Esophagus mucosa (tissue), 1 donor: ENCODE measurements at regions not wholly inside any gene's neighbourhood (a gene's known extent, or its start where the extent isn't known, plus 50 kb on each side); places are given as distances from the start of the nearest gene placed in this dataset.
"Not testable (repeated sequence)": the region's sequence is repeated elsewhere in the genome, so short reads cannot be mapped to it uniquely, and the experiment has no call there.

Source experiments
- ATAC-seq: fragments of 200-7000 bp; cut with Tn5 transposase; one replicate; pipeline ENCODE4 v1.9.1; 2020
- donor health status: DM: yes; HTN: yes; CAD: no.

DNA sequence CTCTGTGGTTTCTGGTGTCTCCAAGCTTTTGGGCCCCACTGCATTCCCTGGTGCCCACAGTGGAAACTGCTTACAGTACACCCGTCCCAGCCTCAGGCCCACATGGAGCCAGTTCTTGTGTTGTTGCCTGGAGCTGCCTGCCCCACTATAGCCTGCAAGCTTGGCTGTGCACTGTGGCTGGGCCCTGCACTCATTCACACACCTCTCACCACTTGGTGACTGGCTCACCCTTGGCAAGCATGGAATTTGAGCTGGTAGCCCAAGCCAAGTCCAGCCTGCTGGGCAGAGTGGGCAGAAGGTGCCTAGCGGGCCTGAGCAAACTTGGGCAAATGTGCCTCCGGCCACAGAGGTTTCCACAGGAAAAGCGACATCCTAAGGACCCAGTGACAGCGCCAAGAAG, 472.3 kb downstream of the MMUT start:
- no peak for ATAC-seq

DNA sequence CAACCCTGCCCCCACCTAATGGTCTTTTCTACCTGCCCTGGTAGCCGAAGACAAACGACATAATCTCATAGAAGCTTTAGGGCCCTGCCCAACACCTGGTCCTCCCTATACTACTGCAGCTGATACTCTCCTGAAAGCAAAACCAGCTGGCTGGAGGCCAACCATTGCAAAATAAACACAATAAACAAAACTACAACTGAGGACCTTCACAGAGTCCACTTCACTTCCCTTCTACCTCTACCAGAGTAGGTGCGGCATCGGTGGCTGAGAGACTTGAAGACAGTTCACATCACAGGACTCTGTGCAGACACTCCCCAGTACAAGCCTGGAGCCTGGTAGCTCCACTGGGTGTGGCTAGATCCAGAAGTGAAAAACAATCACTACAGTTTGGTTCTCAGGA, 476.2 kb downstream of the MMUT start:
- no peak for ATAC-seq

DNA sequence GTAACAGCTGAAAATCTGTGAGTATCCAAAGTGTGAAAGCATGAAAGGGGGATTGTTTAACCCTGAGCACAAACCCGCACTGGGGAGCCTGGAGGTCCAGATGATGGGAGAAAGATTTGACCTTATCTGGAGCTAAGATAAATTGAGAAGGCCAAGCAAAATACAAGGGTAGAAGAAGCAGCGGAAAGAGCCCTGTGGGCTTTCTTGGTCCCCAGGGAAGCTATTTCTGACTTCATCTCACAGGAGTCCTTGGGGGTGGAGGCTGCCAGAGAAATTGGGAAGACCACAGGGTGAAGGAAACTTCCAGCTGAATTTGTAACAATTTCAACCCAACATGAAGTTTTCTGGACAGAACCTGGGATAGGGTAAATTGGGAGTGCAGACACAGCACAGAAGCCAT, 476.9 kb downstream of the MMUT start:
- ATAC-seq, result no peak

DNA sequence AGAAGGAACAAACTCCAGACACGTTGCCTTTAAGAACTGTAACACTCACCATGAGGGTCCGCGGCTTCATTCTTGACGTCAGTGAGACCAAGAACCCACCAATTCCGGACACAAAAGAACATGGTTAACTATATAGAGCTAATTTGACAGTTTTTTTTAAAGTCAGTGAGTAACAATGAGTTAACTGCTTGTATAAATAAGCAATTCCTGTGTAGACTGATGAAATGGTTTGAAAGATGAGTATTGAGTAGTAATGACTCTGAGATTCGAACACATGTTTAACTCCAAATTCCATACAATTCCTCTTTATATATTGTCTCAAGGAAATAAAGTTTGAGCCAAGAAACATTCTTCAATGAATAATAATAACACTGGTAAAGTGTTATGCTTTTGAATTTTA, 478.0 kb downstream of the MMUT start:
- no peak for ATAC-seq

DNA sequence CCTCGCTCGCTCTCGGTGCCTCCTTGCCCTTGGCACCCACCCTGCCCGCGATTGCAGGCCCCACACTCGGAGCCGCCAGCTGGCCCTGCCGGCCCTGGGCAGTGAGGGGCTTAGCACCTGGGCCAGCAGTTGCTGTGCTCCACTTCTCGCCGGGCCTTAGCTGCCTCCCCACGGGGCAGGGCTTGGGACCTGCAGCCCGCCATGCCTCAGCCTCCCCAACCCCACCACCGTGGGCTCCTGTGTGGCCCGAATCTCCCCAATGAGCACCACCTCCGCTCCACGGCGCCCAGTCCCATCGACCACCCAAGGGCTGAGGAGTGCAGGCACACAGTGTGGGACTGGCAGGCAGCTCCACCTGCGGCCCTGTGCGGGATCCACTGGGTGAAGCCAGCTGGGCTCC, 479.1 kb downstream of the MMUT start:
- not testable (repeated sequence) for ATAC-seq

DNA sequence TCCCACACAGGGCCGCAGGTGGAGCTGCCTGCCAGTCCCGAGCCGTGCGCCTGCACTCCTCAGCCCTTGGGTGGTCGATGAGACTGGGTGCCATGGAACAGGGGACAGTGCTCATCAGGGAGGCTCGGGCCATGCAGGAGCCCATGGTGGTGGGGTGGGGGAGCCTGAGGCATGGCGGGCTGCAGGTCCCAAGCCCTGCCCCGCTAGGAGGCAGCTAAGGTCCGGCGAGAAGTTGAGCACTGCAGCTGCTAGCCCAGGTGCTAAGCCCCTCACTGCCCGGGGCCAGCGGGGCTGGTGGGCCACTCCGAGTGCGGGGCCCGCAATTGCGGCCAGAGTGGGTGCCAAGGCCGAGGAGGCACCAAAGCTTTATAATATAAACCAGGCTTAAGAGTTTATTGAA, 479.7 kb downstream of the MMUT start:
- ATAC-seq, result no peak

DNA sequence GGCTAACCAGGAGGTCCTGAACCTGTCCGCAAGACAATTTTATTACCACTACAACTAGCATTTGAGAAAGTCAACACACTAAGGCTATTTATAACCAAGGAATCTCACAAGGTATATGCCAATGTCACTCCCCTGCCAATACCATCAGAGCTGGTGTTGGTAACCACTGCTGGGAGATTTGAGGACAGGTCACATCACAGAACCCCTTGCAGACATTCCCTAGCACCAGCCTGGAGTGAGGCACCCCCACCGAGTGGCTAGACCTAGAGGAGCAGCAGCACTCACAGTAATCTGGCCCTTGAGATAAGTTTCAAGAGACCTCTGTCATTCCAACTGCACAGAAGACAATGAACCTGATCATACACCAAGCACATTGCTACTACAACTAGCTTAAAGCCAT, 483.2 kb downstream of the MMUT start:
- no peak for ATAC-seq

DNA sequence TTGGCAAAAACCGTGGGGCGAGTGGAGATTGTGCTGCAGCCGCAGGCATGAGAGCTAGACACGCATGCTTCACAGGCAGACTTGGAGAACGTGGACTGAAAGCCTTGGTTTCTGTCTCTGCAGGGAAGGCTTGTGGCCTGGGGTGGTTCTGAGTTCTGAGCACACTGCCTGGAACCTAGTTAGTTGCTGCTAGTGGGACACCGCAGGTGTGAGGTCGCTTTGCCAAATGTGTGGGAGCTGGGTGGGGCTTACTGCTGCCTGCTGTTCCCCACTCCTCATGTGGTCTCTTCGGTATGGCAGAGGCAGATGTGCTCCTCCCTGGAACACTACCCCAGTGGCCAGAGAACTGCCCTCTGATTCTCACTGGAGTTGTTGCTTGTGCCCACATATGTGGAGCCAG, 484.0 kb downstream of the MMUT start:
- ATAC-seq, result no peak

DNA sequence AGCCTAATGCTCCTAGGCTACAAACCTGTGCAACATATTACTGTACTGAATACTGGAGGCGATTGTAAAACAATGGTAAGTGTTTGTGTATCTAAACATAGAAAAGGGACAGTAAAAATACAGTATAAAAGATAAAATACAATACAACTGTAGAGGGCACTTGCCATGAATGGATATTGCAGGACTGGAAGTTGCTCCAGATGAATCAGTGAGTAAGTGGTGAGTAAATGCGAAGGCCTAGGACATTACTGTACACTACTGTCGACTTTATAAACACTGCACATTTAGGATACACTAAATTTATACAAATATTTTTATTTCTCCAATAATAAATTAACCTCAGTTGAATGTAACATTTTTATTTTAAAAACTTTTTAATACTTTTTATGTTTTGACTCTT, 485.0 kb downstream of the MMUT start:
- no peak for ATAC-seq

DNA sequence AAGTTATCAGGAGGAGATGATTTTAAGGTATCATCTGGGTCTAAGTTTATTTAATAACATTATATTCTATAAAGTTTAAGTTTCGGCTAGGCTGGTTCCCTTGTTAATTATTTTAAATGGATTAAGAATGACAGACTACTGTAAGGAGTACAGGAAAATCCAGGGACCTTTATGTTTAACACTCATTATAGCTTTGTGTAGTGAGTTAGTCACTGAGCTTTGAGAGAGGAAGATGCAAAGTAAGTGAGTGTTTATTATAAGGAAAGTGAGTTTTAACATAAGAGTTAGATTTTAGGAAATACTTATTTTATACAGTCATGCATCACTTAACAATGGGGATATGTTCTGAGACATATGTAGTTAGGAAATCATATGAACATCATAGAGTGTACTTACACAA, 485.5 kb downstream of the MMUT start:
- ATAC-seq, result no peak

DNA sequence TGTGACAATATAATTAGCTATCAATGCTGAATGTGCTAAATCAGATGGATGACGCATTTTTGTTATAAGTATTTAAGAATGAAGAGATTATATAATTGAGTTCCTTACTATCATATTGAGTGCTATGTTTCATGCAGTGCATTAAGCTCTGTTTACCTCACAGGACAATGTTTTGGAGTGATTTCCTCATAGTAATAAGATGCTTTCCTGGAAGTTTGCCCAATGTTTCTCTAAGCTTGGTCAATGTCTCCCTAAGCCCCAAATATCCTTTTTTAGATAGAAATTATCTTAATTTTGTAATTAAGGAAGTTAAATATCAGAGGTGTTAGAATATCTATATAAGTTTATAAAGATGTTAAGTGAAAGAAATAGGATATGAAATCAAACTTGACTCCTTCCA, 489.6 kb downstream of the MMUT start:
- no peak for ATAC-seq

DNA sequence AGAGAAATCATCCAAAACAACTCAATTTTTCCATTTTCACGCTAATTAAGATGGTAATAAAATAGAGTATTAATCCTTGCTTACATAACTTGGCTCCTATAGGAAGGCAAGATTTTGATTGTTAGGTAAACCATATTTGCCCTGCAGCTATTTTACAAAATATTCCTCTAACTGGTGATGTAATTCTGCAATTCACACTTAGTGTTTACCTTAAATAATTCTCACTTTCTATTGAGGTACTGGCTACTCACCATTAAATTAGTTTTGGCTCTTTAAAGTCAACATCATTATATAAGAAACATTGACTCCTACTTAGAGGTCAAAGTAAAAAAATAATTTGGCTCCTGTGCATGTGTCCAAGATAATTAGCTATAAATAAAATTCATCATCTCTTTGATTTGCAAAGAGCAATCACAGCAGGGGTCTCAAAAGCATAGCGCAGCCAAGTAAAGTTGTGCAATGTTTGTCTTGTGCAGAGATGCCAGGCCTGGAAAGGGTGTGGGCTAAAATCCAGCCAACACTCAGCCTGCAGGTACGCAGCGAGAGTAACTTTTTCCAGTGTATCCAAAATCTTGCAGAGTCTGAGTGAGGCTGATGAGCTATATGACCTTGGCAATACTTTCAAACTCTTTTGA, 501.2 kb downstream of the MMUT start:
- peak; percentile 42 for ATAC-seq

DNA sequence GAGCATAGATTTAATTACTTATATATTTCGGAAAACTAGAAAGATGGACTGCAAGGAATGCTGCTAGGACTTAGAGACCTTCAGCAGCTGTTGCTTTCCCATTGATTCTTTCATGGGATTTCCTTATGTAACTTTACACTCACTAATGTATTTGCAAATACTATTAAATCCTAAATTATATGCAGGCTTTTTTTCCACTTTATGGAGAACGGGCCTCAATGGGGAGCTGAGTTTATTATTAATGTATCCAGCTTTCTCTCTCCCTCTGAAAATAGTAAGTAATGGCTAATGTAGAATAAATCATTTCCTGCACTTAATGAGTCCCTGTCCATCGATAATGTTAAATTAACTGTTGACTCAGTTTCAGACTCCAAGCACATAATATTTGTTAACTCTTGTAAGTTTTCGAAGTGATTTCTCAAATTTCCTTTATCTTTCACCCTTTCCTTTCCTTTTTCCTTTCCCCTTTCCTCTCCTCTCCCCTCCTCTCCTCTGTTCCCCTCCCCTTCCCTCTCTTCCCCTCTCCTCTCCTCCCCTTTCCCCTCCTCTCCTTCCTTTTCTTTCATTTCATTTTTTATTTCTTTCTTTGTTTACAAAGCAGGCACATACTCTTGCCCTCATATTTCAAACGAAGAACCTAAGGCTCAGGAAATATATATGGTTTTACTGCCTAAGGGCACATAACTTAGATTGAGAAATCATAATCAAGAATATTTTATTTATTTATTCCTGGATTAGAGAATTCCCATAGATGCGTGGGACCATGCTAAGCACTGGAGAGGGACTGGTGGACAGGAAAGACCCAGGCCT, 503.6 kb downstream of the MMUT start:
- ATAC-seq, result no peak

DNA sequence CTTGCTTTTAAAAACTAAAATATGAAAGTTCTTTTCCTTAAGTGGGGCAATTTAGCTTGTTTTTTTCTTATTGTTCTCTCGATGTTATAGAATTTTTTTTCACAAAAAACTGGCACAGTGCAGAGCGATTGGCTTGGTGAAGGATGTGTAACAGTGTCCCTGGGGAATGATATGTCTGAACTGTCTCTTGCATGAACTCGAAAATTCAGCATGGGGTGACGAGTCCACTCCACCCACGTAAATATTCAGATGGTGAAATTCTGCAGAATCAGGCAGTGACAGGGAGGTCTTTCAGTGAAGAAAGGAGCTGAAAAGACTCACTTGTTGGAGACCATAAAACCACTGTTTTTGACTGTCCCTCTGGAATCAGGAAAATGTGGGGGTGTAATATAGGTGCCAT, 505.3 kb downstream of the MMUT start:
- ATAC-seq, result no peak

DNA sequence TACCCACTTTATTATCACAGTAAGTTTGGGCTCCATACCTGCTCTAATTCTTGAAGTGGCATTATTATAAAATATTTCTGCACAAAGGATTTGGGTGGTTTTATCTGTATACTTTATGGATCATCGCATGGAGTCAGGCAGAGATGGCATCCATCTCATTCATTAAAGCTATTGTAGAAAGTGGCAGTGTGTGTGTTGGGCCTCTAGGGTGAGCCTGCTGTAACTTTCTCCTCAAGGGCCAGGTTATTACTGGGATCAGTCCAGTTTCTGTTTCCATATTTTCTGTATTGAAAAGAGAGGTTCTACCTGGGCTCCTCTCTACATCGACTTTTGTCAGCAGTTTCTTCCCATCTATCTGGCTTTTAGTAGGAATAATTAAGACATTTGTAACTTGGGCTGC, 511.1 kb downstream of the MMUT start:
- ATAC-seq, result no peak

DNA sequence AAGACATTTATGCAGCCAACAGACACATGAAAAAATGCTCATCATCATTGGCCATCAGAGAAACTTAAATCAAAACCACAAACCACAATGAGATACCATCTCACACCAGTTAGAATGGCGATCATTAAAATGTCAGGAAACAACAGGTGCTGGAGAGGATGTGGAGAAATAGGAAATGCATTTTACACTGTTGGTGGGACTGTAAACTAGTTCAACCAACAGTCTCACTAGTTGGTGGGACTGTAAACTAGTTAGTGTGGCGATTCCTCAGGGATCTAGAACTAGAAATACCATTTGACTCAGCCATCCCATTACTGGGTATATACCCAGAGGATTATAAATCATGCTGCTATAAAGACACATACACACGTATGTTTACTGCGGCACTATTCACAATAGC, 518.8 kb downstream of the MMUT start:
- ATAC-seq, result not testable (repeated sequence)

DNA sequence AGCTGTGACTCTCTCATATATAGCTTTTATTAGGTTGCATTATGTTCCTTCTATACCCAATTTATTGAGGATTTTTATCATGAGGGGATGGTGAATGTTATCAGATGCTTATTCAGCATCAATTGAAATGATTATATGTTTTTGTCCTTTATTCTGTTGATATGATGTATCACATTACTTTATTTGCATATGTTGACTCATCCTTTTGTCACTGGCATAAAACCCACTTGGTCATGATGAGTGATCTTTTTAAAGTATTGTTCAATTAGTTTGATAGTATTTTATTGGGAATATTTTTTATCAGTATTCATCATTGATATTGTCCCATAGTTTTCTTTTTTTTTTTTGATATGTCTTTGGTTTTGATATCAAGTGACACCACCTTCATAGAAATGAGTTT, 529.9 kb downstream of the MMUT start:
- no peak for ATAC-seq

DNA sequence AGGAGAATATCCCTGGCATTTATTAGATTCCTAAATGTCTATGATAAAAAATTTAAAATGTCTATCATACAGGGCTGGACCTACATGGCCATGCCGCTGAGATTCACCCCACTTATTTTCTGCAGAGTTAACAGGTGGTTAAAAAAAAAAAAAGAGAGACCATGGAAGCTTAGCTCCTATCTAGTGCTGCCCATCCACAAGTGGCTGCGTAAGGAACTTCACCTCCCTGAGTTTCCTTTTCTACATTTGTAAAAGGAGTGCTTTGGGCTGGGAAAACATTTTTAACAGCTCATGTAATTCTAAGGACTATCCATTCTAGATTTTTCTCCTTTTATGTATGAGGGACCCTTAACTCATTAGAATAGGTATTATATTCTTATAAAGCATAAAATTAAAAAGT, 534.1 kb downstream of the MMUT start:
- no peak for ATAC-seq

DNA sequence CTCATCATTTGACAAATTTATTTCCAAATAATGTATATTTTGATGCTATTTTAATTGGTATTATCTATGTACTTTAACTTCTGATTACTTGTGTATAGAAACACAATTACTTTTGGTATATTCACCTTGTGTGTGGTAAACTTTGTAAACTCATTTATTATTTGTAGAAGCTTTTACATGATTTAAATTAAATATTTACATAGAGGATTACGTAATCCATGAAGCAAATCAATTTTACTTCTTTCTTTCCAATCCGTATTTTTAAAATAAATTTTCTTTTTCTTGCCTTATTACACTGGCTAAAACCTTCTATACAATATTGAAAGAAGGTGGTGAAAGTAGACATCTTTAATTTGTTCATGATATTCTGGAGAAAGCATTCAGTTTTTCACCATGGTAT, 540.2 kb downstream of the MMUT start:
- ATAC-seq, result no peak

DNA sequence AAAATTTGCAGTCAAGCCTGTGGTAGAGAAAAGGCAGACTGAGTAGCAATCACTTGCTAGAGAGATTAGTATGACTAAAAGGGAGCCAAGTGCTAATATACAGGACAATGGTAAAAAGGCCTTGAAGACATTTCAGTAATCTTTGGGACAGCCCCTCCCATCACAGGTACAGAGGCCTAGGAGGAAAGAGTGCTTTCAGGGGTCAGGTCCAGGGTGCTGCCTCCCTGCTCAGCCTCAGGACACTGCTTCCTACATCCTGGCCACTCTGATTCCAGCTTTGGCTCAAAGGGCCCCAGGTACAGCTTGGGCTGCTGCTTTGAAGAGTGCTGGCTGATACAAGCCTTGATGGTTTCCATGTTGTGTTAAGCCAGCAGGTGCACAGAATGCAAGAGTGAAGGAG, 543.5 kb downstream of the MMUT start:
- ATAC-seq, result no peak

DNA sequence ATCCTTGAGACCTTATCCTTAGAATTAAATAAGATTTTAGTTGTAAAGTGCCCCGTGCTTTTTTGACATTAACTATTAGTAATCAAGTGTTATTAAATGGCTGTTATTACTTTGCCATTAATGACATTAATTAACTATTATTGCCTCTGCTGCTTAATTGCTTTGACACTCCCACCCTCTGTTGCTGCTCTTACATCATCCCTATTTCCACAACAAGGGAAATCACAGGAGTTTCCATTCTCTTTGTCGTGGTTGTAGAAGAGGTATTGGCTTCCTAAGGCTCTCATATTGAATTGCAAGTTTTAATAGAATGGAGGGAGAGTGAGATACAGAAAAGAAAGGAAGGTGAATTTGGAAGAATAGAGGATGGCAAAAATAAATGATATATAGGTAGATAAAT, 545.8 kb downstream of the MMUT start:
- no peak for ATAC-seq

DNA sequence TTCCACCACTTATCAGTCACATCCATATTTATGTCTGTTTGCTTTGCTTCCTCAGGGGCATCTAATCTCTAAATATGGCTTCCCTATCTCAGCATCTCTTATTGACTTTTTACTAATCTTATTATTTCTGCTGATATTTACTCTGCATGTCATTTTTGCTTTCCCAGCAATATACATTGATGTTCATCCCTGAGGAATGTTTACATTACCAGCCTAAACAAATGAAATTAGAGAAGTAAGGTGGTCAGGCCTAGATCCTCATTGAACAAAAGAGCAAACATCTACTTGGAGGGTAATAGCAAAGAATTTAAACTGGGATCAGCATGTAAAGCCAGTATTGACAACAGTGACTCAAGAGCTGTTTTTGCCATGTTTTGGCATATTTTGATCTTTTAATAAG, 546.4 kb downstream of the MMUT start:
- no peak for ATAC-seq

DNA sequence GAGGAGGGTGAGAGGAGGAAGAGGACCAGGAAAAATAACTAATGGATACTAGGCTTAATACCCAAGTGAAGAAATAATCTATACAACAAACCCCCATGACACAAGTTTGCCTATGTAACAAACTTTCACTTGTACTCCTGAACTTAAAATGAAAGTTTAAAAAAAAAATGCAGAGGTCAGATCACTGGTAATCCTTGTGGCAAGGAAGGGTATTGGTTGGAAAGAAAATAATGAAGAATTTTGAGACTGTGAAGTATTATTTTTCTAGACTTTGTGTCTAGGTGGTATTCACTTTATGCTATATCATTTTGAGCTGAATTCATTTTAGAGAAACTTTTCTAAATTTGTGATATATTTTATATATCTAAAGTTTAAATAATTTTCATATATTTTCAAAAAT, 547.5 kb downstream of the MMUT start:
- no peak for ATAC-seq

DNA sequence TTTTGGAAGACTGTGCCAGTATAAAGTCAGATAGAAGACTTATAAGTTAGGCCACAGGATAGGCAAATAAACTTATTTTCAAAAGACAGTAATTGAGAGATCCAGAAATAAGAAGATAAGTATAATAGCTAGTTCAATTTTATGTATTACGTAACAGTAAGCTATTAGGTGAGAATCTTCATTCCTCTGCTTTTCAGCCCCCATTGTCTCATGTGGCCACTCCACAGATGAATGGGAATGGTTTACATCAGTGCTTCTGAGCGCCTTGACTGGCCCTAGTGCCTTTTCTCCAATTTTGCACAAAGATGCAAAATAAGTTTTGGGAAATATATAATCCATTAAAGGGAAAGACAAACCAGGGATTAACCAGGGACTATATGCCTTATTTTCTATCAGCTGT, 550.5 kb downstream of the MMUT start:
- no peak for ATAC-seq

DNA sequence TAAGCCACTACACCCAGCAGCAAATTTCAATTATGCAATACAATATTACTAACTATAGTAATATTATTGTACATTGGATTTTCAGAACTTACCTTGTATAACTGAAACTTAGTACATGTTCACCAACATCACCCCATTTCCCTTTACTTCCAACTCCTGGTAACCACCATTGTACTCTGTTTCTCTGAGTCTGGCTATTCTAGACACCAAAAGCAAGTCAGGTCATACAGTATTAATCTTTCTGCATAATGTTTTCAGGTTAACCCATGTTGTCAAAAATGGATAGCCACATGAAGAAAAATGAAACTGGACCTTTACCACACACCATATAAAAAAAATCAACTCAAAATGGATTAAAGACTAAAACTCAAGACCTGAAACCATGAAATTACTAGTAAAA, 558.2 kb downstream of the MMUT start:
- no peak for ATAC-seq
